ENCODE measurements at regions not wholly inside any gene's neighbourhood (a gene's known extent, or its start where the extent isn't known, plus 50 kb on each side); places are given as distances from the start of the nearest gene placed in this dataset.

- DNase-seq (ENCODE audit: low spot score), result no peak
- in situ Hi-C loops (cut with MboI; ENCODE audit: low sequenced_read_pairs, unreplicated experiment), result no loop called here
- no peak for TF ChIP-seq CTCF (IDR thresholded peaks at IDR 0.05; ENCODE audit: borderline replicate concordance, control extremely low read depth, extremely low read depth, insufficient read depth, missing control alignments)
These were observed 257.5 kb downstream of the CTTN start for GRCh38 chr11:70655816-70656215.

GRCh38 chr11:70656252-70656651 is 257.9 kb downstream of the CTTN start:
- no peak for TF ChIP-seq CTCF (IDR thresholded peaks at IDR 0.05; ENCODE audit: borderline replicate concordance, control extremely low read depth, extremely low read depth, insufficient read depth, missing control alignments)
- in situ Hi-C loops (cut with MboI; ENCODE audit: low sequenced_read_pairs, unreplicated experiment), result no loop called here
- DNase-seq (ENCODE audit: low spot score), result no peak

GRCh38 chr11:70660059-70660888 is 261.9 kb downstream of the CTTN start:
- no peak for TF ChIP-seq CTCF (IDR thresholded peaks at IDR 0.05; ENCODE audit: borderline replicate concordance, control extremely low read depth, extremely low read depth, insufficient read depth, missing control alignments)
- in situ Hi-C loops (cut with MboI; ENCODE audit: low sequenced_read_pairs, unreplicated experiment), result no loop called here
- no peak for DNase-seq (ENCODE audit: low spot score)

GRCh38 chr11:70660889-70661197 is 262.5 kb downstream of the CTTN start:
- in situ Hi-C loops (cut with MboI; ENCODE audit: low sequenced_read_pairs, unreplicated experiment), result no loop called here
- TF ChIP-seq CTCF (IDR thresholded peaks at IDR 0.05; ENCODE audit: borderline replicate concordance, control extremely low read depth, extremely low read depth, insufficient read depth, missing control alignments), result no peak
- DNase-seq (ENCODE audit: low spot score), result no peak

- no peak for TF ChIP-seq CTCF (IDR thresholded peaks at IDR 0.05; ENCODE audit: borderline replicate concordance, control extremely low read depth, extremely low read depth, insufficient read depth, missing control alignments)
- in situ Hi-C loops (cut with MboI; ENCODE audit: low sequenced_read_pairs, unreplicated experiment), result no loop called here
- DNase-seq (ENCODE audit: low spot score), result no peak
These were observed 263.6 kb downstream of the CTTN start for GRCh38 chr11:70661761-70662501.

- in situ Hi-C loops (cut with MboI; ENCODE audit: low sequenced_read_pairs, unreplicated experiment), result no loop called here
- no peak for TF ChIP-seq CTCF (IDR thresholded peaks at IDR 0.05; ENCODE audit: borderline replicate concordance, control extremely low read depth, extremely low read depth, insufficient read depth, missing control alignments)
- no peak for DNase-seq (ENCODE audit: low spot score)
These were observed 264.4 kb downstream of the CTTN start for GRCh38 chr11:70662691-70663098.
